Naive thymus-derived CD8-positive, alpha-beta T cell (primary cell): ENCODE measurements at regions not wholly inside any gene's neighbourhood (a gene's known extent, or its start where the extent isn't known, plus 50 kb on each side); places are given as distances from the start of the nearest gene placed in this dataset.

Experiments used
- ATAC-seq, 2 donors: fragments of 150-1000 bp; cut with Tn5 transposase in 1 of 2; sonication (Bioruptor Pico), chemical (Tn5 transposase) in 1 of 2; 1 replicate in 1 of 2; 2 replicates in 1 of 2; pipeline ENCODE4 v1.10.0; 2021; ENCODE audit warnings: mild to moderate bottlenecking in 2 of 2, moderate library complexity in 2 of 2
- POLR2A ChIA-PET: fragments of 350-600 bp; sonication (Branson Sonifier 250); formaldehyde crosslinking; loops from one replicate; lab custom pipeline; 2021; ENCODE audit warnings: antibody characterized with exemption; lab: Charles Lee
- DNase-seq, 10 donors: peaks; one replicate each; pipeline versions ENCODE4 v3.0.0 to v3.0.0-alpha.2; 2020 to 2022
- H3K27ac Mint-ChIP-seq, 10 donors: one replicate each; pipeline ENCODE4 v1.8.0; 2020 to 2022; ENCODE audit warnings: mild to moderate bottlenecking in 10 of 10, mixed read lengths in 10 of 10, moderate library complexity in 4 of 10, inconsistent platforms in 1 of 10
- H3K27me3 Mint-ChIP-seq, 5 donors: one replicate each; pipeline ENCODE4 v1.8.0; 2021 to 2022; ENCODE audit warnings: mixed read lengths in 5 of 5
- H3K36me3 Mint-ChIP-seq, 3 donors: one replicate each; pipeline ENCODE4 v1.8.0; 2020 to 2022; ENCODE audit warnings: mixed read lengths in 3 of 3, mild to moderate bottlenecking in 2 of 3, inconsistent platforms in 1 of 3
- H3K4me1 Mint-ChIP-seq, 4 donors: one replicate each; pipeline ENCODE4 v1.8.0; 2021 to 2022; ENCODE audit warnings: mixed read lengths in 4 of 4
- H3K4me3 Mint-ChIP-seq, 10 donors: one replicate each; pipeline ENCODE4 v1.8.0; 2020 to 2022; ENCODE audit warnings: mild to moderate bottlenecking in 10 of 10, mixed read lengths in 10 of 10, moderate library complexity in 6 of 10, inconsistent platforms in 1 of 10
- H3K9me3 Mint-ChIP-seq, 9 donors: one replicate each; pipeline ENCODE4 v1.8.0; 2020 to 2022; ENCODE audit warnings: mixed read lengths in 9 of 9, mild to moderate bottlenecking in 3 of 9, inconsistent platforms in 1 of 9, moderate library complexity in 1 of 9

- H3K27ac Mint-ChIP-seq: no peak overlapping the region
- DNase-seq (no peak), ATAC-seq (no peak)
- no peaks in the 10 kb centered on the region for H3K4me1 Mint-ChIP-seq
- no peaks in the 10 kb centered on the region for H3K27me3 Mint-ChIP-seq
- POLR2A ChIA-PET: no interaction called here
- no peaks in the 10 kb centered on the region for H3K36me3 Mint-ChIP-seq
- H3K4me3 Mint-ChIP-seq: no peak overlapping the region
- peaks cover 0 to 14% (median 8%) of the 10 kb centered on the region in 9 donors for H3K9me3 Mint-ChIP-seq
Measured at GRCh38 chr4:130484826-130485225, 1388.9 kb downstream of the C4orf33 start.

GRCh38 chr4:130485371-130485770 lies 1389.4 kb downstream of the C4orf33 start:
- Mint-ChIP-seq H3K27ac (no peak overlapping the region), H3K36me3 (no peaks in the 10 kb centered on the region), H3K4me1 (no peaks in the 10 kb centered on the region), H3K27me3 (no peaks in the 10 kb centered on the region), H3K9me3 (peaks cover 0 to 14% (median 8%) of the 10 kb centered on the region in 9 donors), H3K4me3 (no peak overlapping the region)
- no peak for DNase-seq
- ATAC-seq: no peak
- POLR2A ChIA-PET: no interaction called here

- ATAC-seq (no peak), DNase-seq (no peak)
- no peak overlapping the region for H3K4me3 Mint-ChIP-seq
- peaks cover 0 to 14% (median 6%) of the 10 kb centered on the region in 9 donors for H3K9me3 Mint-ChIP-seq
- no peaks in the 10 kb centered on the region for H3K27me3 Mint-ChIP-seq
- H3K4me1 Mint-ChIP-seq: no peaks in the 10 kb centered on the region
- POLR2A ChIA-PET: no interaction called here
- no peak overlapping the region for H3K27ac Mint-ChIP-seq
- H3K36me3 Mint-ChIP-seq: peaks cover 0 to 1% (median 0%) of the 10 kb centered on the region in 3 donors
Measured at GRCh38 chr4:130486186-130486585, 1390.2 kb downstream of the C4orf33 start.

GRCh38 chr4:130486841-130487240 lies 1390.9 kb downstream of the C4orf33 start:
- no peak overlapping the region for H3K27ac Mint-ChIP-seq
- no peak for ATAC-seq
- H3K27me3 Mint-ChIP-seq: no peaks in the 10 kb centered on the region
- H3K4me3 Mint-ChIP-seq: no peak overlapping the region
- peaks cover 0 to 19% (median 6%) of the 10 kb centered on the region in 9 donors for H3K9me3 Mint-ChIP-seq
- no peak for DNase-seq
- H3K36me3 Mint-ChIP-seq: peaks cover 0 to 4% (median 0%) of the 10 kb centered on the region in 3 donors
- POLR2A ChIA-PET: no interaction called here
- H3K4me1 Mint-ChIP-seq: no peaks in the 10 kb centered on the region

GRCh38 chr4:130510661-130511060 lies 1414.7 kb downstream of the C4orf33 start:
- no peak for ATAC-seq

GRCh38 chr4:130511776-130512175 lies 1415.8 kb downstream of the C4orf33 start:
- H3K36me3 Mint-ChIP-seq: no peaks in the 10 kb centered on the region
- POLR2A ChIA-PET: no interaction called here
- peaks cover 0 to 2% (median 0%) of the 10 kb centered on the region in 4 donors for H3K4me1 Mint-ChIP-seq
- no peak overlapping the region for H3K27ac Mint-ChIP-seq
- no peak overlapping the region for H3K4me3 Mint-ChIP-seq
- peaks cover 0 to 32% (median 7%) of the 10 kb centered on the region in 9 donors for H3K9me3 Mint-ChIP-seq
- DNase-seq (no peak), ATAC-seq (no peak)
- H3K27me3 Mint-ChIP-seq: no peaks in the 10 kb centered on the region

More at GRCh38 chr4:130510661-130511060, 1414.7 kb downstream of the C4orf33 start:
- H3K9me3 Mint-ChIP-seq: peaks cover 0 to 24% (median 7%) of the 10 kb centered on the region in 9 donors
- POLR2A ChIA-PET: no interaction called here
- no peak for DNase-seq
- no peak overlapping the region for H3K27ac Mint-ChIP-seq
- H3K4me3 Mint-ChIP-seq: no peak overlapping the region
- H3K27me3 Mint-ChIP-seq: no peaks in the 10 kb centered on the region
- no peaks in the 10 kb centered on the region for H3K36me3 Mint-ChIP-seq
- peaks cover 0 to 2% (median 0%) of the 10 kb centered on the region in 4 donors for H3K4me1 Mint-ChIP-seq

- Mint-ChIP-seq H3K4me3 (no peak overlapping the region), H3K9me3 (peaks cover 3 to 32% (median 9%) of the 10 kb centered on the region in 9 donors), H3K27ac (no peak overlapping the region), H3K27me3 (no peaks in the 10 kb centered on the region), H3K36me3 (no peaks in the 10 kb centered on the region), H3K4me1 (no peaks in the 10 kb centered on the region)
- POLR2A ChIA-PET: no interaction called here
- ATAC-seq (no peak), DNase-seq (no peak)
Measured at GRCh38 chr4:130524057-130524456, 1428.1 kb downstream of the C4orf33 start.

GRCh38 chr4:130530505-130530904 lies 1434.6 kb downstream of the C4orf33 start:
- no peak for DNase-seq
- ATAC-seq: no peak
- Mint-ChIP-seq H3K4me3 (no peak overlapping the region), H3K4me1 (no peaks in the 10 kb centered on the region), H3K27ac (no peak overlapping the region), H3K36me3 (no peaks in the 10 kb centered on the region), H3K9me3 (peaks cover 0 to 32% (median 7%) of the 10 kb centered on the region in 9 donors), H3K27me3 (no peaks in the 10 kb centered on the region)
- POLR2A ChIA-PET: no interaction called here

GRCh38 chr4:130534651-130535050 lies 1438.7 kb downstream of the C4orf33 start:
- POLR2A ChIA-PET: no interaction called here
- Mint-ChIP-seq H3K4me1 (no peaks in the 10 kb centered on the region), H3K36me3 (no peaks in the 10 kb centered on the region), H3K4me3 (no peak overlapping the region), H3K27me3 (no peaks in the 10 kb centered on the region), H3K9me3 (peaks cover 0 to 28% (median 6%) of the 10 kb centered on the region in 9 donors), H3K27ac (no peak overlapping the region)
- no peak for ATAC-seq
- no peak for DNase-seq

- Mint-ChIP-seq H3K4me1 (no peaks in the 10 kb centered on the region), H3K36me3 (no peaks in the 10 kb centered on the region), H3K27ac (no peak overlapping the region), H3K9me3 (peaks cover 0 to 9% (median 2%) of the 10 kb centered on the region in 9 donors), H3K27me3 (no peaks in the 10 kb centered on the region), H3K4me3 (no peak overlapping the region)
- DNase-seq: no peak
- POLR2A ChIA-PET: no interaction called here
- no peak for ATAC-seq
Measured at GRCh38 chr4:130542953-130543352, 1447.0 kb downstream of the C4orf33 start.

- POLR2A ChIA-PET: no interaction called here
- peaks cover 0 to 11% (median 4%) of the 10 kb centered on the region in 9 donors for H3K9me3 Mint-ChIP-seq
- no peaks in the 10 kb centered on the region for H3K36me3 Mint-ChIP-seq
- no peak for DNase-seq
- no peak overlapping the region for H3K27ac Mint-ChIP-seq
- no peak overlapping the region for H3K4me3 Mint-ChIP-seq
- no peaks in the 10 kb centered on the region for H3K27me3 Mint-ChIP-seq
- ATAC-seq: no peak
- no peaks in the 10 kb centered on the region for H3K4me1 Mint-ChIP-seq
Measured at GRCh38 chr4:130545171-130545570, 1449.2 kb downstream of the C4orf33 start.

- Mint-ChIP-seq H3K9me3 (peaks cover 0 to 11% (median 4%) of the 10 kb centered on the region in 9 donors), H3K4me1 (no peaks in the 10 kb centered on the region), H3K27ac (no peak overlapping the region), H3K4me3 (no peak overlapping the region), H3K27me3 (no peaks in the 10 kb centered on the region), H3K36me3 (no peaks in the 10 kb centered on the region)
- POLR2A ChIA-PET: no interaction called here
- DNase-seq: no peak
- ATAC-seq: no peak
Measured at GRCh38 chr4:130545596-130545995, 1449.6 kb downstream of the C4orf33 start.

GRCh38 chr4:130559268-130559667 lies 1463.3 kb downstream of the C4orf33 start:
- POLR2A ChIA-PET: no interaction called here
- H3K27ac Mint-ChIP-seq: no peak overlapping the region
- H3K4me1 Mint-ChIP-seq: no peaks in the 10 kb centered on the region
- no peak overlapping the region for H3K4me3 Mint-ChIP-seq
- no peak for ATAC-seq
- H3K36me3 Mint-ChIP-seq: no peaks in the 10 kb centered on the region
- peaks cover 3 to 30% (median 16%) of the 10 kb centered on the region in 9 donors for H3K9me3 Mint-ChIP-seq
- no peaks in the 10 kb centered on the region for H3K27me3 Mint-ChIP-seq
- DNase-seq: no peak

GRCh38 chr4:130563185-130563888 lies 1467.4 kb downstream of the C4orf33 start:
- Mint-ChIP-seq H3K27ac (no peak overlapping the region), H3K27me3 (no peaks in the 10 kb centered on the region), H3K4me3 (no peak overlapping the region), H3K4me1 (no peaks in the 10 kb centered on the region), H3K36me3 (no peaks in the 10 kb centered on the region), H3K9me3 (peaks cover 0 to 22% (median 5%) of the 10 kb centered on the region in 9 donors)
- no peak for DNase-seq
- POLR2A ChIA-PET: no interaction called here
- no peak for ATAC-seq
